ENCODE measurements at regions not wholly inside any gene's neighbourhood (a gene's known extent, or its start where the extent isn't known, plus 50 kb on each side); places are given as distances from the start of the nearest gene placed in this dataset.

DNA sequence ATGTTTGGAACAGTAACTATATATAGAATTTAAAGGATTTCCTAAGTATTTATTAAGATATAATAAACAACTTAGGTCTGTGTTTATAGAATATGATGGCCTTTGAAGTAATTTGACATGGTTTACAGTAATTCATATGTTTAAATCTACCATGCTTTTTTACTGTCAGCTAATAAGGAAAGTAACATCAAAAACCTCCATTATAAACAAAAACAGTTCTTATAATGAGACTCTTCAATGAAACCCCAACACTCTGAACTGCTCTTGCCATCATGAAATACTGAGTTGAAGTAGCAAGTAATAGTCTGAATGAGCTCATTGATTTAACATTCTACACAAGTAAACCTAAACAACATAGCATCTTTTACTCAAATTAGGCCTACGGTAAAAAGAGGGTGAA is 1236.5 kb downstream of the FSTL5 start (continued):
- TF ChIP-seq, protein P1, sequence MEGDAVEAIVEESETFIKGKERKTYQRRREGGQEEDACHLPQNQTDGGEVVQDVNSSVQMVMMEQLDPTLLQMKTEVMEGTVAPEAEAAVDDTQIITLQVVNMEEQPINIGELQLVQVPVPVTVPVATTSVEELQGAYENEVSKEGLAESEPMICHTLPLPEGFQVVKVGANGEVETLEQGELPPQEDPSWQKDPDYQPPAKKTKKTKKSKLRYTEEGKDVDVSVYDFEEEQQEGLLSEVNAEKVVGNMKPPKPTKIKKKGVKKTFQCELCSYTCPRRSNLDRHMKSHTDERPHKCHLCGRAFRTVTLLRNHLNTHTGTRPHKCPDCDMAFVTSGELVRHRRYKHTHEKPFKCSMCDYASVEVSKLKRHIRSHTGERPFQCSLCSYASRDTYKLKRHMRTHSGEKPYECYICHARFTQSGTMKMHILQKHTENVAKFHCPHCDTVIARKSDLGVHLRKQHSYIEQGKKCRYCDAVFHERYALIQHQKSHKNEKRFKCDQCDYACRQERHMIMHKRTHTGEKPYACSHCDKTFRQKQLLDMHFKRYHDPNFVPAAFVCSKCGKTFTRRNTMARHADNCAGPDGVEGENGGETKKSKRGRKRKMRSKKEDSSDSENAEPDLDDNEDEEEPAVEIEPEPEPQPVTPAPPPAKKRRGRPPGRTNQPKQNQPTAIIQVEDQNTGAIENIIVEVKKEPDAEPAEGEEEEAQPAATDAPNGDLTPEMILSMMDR (IDR thresholded peaks at IDR 0.05; ENCODE audit: control extremely low read depth in 1 of 3, insufficient read depth in 1 of 3, low read depth in 1 of 3, low read length in 3 of 3), result no peak
- TF ChIP-seq CBX5 (IDR thresholded peaks at IDR 0.05; ENCODE audit: low read depth, low read length) (no peak), FOSL1 (IDR thresholded peaks at IDR 0.05; ENCODE audit: insufficient read depth, low read depth, low read length) (no peak), EGR1 (IDR thresholded peaks at IDR 0.05; ENCODE audit: borderline replicate concordance, low read depth, low read length) (no peak)

Measured in H1 (cell line).